ENCODE measurements at regions not wholly inside any gene's neighbourhood (a gene's known extent, or its start where the extent isn't known, plus 50 kb on each side); places are given as distances from the start of the nearest gene placed in this dataset.

- H3K9ac ChIP-seq (ENCODE audit: insufficient read length, low read depth) = no peak overlapping the region
Measured at GRCh38 chr6:167712731-167713475, 113.8 kb upstream of the AFDN start.

GRCh38 chr6:167714152-167714551 is 112.6 kb upstream of the AFDN start:
- no peaks in the 10 kb centered on the region for H3K27me3 ChIP-seq (ENCODE audit: insufficient read depth, insufficient read length)

More at GRCh38 chr6:167712731-167713475, 113.8 kb upstream of the AFDN start:
- Histone ChIP-seq H3K27me3 (ENCODE audit: insufficient read depth, insufficient read length) (no peaks in the 10 kb centered on the region), H3K9me3 (ENCODE audit: insufficient read depth, low read length) (no peaks in the 10 kb centered on the region), H3K36me3 (ENCODE audit: insufficient read depth, insufficient read length, low read length) (no peaks in the 10 kb centered on the region), H3K4me3 (ENCODE audit: insufficient read length, low read depth) (no peak overlapping the region), H3K4me1 (ENCODE audit: insufficient read depth, insufficient read length) (peaks cover 3% of the 10 kb centered on the region)
- TF ChIP-seq ZNF274 (IDR thresholded peaks at IDR 0.05; ENCODE audit: low read depth, low read length) (no peak), SUZ12 (IDR thresholded peaks at IDR 0.05; ENCODE audit: extremely low read depth, insufficient read depth, insufficient read length) (no peak), YY1 (IDR thresholded peaks at IDR 0.05; ENCODE audit: insufficient read depth, insufficient read length) (no peak)
- no peak for DNase-seq (ENCODE audit: low read depth, low spot score)

GRCh38 chr6:167717455-167717854 is 109.3 kb upstream of the AFDN start:
- Histone ChIP-seq H3K9ac (ENCODE audit: insufficient read length, low read depth) (no peak overlapping the region), H3K36me3 (ENCODE audit: insufficient read depth, insufficient read length, low read length) (no peaks in the 10 kb centered on the region), H3K27me3 (ENCODE audit: insufficient read depth, insufficient read length) (no peaks in the 10 kb centered on the region), H3K4me3 (ENCODE audit: insufficient read length, low read depth) (no peak overlapping the region), H3K4me1 (ENCODE audit: insufficient read depth, insufficient read length) (peaks cover 5% of the 10 kb centered on the region), H3K9me3 (ENCODE audit: insufficient read depth, low read length) (no peaks in the 10 kb centered on the region)
- TF ChIP-seq ZNF274 (IDR thresholded peaks at IDR 0.05; ENCODE audit: low read depth, low read length) (no peak), YY1 (IDR thresholded peaks at IDR 0.05; ENCODE audit: insufficient read depth, insufficient read length) (no peak), SUZ12 (IDR thresholded peaks at IDR 0.05; ENCODE audit: extremely low read depth, insufficient read depth, insufficient read length) (no peak)
- no peak for DNase-seq (ENCODE audit: low read depth, low spot score)

More at GRCh38 chr6:167714152-167714551, 112.6 kb upstream of the AFDN start:
- Histone ChIP-seq H3K9ac (ENCODE audit: insufficient read length, low read depth) (no peak overlapping the region), H3K4me3 (ENCODE audit: insufficient read length, low read depth) (no peak overlapping the region), H3K36me3 (ENCODE audit: insufficient read depth, insufficient read length, low read length) (no peaks in the 10 kb centered on the region), H3K4me1 (ENCODE audit: insufficient read depth, insufficient read length) (peaks cover 3% of the 10 kb centered on the region), H3K9me3 (ENCODE audit: insufficient read depth, low read length) (no peaks in the 10 kb centered on the region)
- no peak for DNase-seq (ENCODE audit: low read depth, low spot score)
- no peak for TF ChIP-seq YY1 (IDR thresholded peaks at IDR 0.05; ENCODE audit: insufficient read depth, insufficient read length)
- no peak for TF ChIP-seq SUZ12 (IDR thresholded peaks at IDR 0.05; ENCODE audit: extremely low read depth, insufficient read depth, insufficient read length)
- no peak for TF ChIP-seq ZNF274 (IDR thresholded peaks at IDR 0.05; ENCODE audit: low read depth, low read length)

- H3K4me1 ChIP-seq (ENCODE audit: insufficient read depth, insufficient read length) = peaks cover 5% of the 10 kb centered on the region
Measured at GRCh38 chr6:167717867-167718266, 108.8 kb upstream of the AFDN start.

GRCh38 chr6:167719920-167720319 is 106.8 kb upstream of the AFDN start:
- Histone ChIP-seq H3K9me3 (ENCODE audit: insufficient read depth, low read length) (no peaks in the 10 kb centered on the region), H3K4me3 (ENCODE audit: insufficient read length, low read depth) (no peak overlapping the region), H3K9ac (ENCODE audit: insufficient read length, low read depth) (no peak overlapping the region), H3K4me1 (ENCODE audit: insufficient read depth, insufficient read length) (peaks cover 2% of the 10 kb centered on the region), H3K36me3 (ENCODE audit: insufficient read depth, insufficient read length, low read length) (no peaks in the 10 kb centered on the region), H3K27me3 (ENCODE audit: insufficient read depth, insufficient read length) (no peaks in the 10 kb centered on the region)
- TF ChIP-seq YY1 (IDR thresholded peaks at IDR 0.05; ENCODE audit: insufficient read depth, insufficient read length) = no peak
- DNase-seq (ENCODE audit: low read depth, low spot score) = no peak

More at GRCh38 chr6:167717867-167718266, 108.8 kb upstream of the AFDN start:
- Histone ChIP-seq H3K27me3 (ENCODE audit: insufficient read depth, insufficient read length) (no peaks in the 10 kb centered on the region), H3K9me3 (ENCODE audit: insufficient read depth, low read length) (no peaks in the 10 kb centered on the region), H3K9ac (ENCODE audit: insufficient read length, low read depth) (no peak overlapping the region), H3K4me3 (ENCODE audit: insufficient read length, low read depth) (no peak overlapping the region), H3K36me3 (ENCODE audit: insufficient read depth, insufficient read length, low read length) (no peaks in the 10 kb centered on the region)
- TF ChIP-seq ZNF274 (IDR thresholded peaks at IDR 0.05; ENCODE audit: low read depth, low read length) (no peak), SUZ12 (IDR thresholded peaks at IDR 0.05; ENCODE audit: extremely low read depth, insufficient read depth, insufficient read length) (no peak), YY1 (IDR thresholded peaks at IDR 0.05; ENCODE audit: insufficient read depth, insufficient read length) (no peak)
- no peak for DNase-seq (ENCODE audit: low read depth, low spot score)

- no peaks in the 10 kb centered on the region for H3K9me3 ChIP-seq (ENCODE audit: insufficient read depth, low read length)
- H3K36me3 ChIP-seq (ENCODE audit: insufficient read depth, insufficient read length, low read length) = no peaks in the 10 kb centered on the region
- H3K9ac ChIP-seq (ENCODE audit: insufficient read length, low read depth) = no peak overlapping the region
- H3K4me3 ChIP-seq (ENCODE audit: insufficient read length, low read depth) = no peak overlapping the region
- TF ChIP-seq ZNF274 (IDR thresholded peaks at IDR 0.05; ENCODE audit: low read depth, low read length) = no peak
- no peak for TF ChIP-seq YY1 (IDR thresholded peaks at IDR 0.05; ENCODE audit: insufficient read depth, insufficient read length)
- no peak for TF ChIP-seq SUZ12 (IDR thresholded peaks at IDR 0.05; ENCODE audit: extremely low read depth, insufficient read depth, insufficient read length)
- peaks cover 2% of the 10 kb centered on the region for H3K4me1 ChIP-seq (ENCODE audit: insufficient read depth, insufficient read length)
- DNase-seq (ENCODE audit: low read depth, low spot score) = no peak
- H3K27me3 ChIP-seq (ENCODE audit: insufficient read depth, insufficient read length) = no peaks in the 10 kb centered on the region
Measured at GRCh38 chr6:167720456-167721285, 106.0 kb upstream of the AFDN start.

GRCh38 chr6:167721291-167721690 is 105.4 kb upstream of the AFDN start:
- H3K9me3 ChIP-seq (ENCODE audit: insufficient read depth, low read length) = no peaks in the 10 kb centered on the region
- DNase-seq (ENCODE audit: low read depth, low spot score) = no peak
- peaks cover 2% of the 10 kb centered on the region for H3K4me1 ChIP-seq (ENCODE audit: insufficient read depth, insufficient read length)
- H3K9ac ChIP-seq (ENCODE audit: insufficient read length, low read depth) = no peak overlapping the region
- no peaks in the 10 kb centered on the region for H3K36me3 ChIP-seq (ENCODE audit: insufficient read depth, insufficient read length, low read length)
- H3K4me3 ChIP-seq (ENCODE audit: insufficient read length, low read depth) = no peak overlapping the region
- TF ChIP-seq SUZ12 (IDR thresholded peaks at IDR 0.05; ENCODE audit: extremely low read depth, insufficient read depth, insufficient read length) = no peak
- no peak for TF ChIP-seq ZNF274 (IDR thresholded peaks at IDR 0.05; ENCODE audit: low read depth, low read length)
- TF ChIP-seq YY1 (IDR thresholded peaks at IDR 0.05; ENCODE audit: insufficient read depth, insufficient read length) = no peak
- no peaks in the 10 kb centered on the region for H3K27me3 ChIP-seq (ENCODE audit: insufficient read depth, insufficient read length)

All from NT2/D1 (cell line).